Endodermal cell (in vitro differentiated cells): ENCODE measurements at regions not wholly inside any gene's neighbourhood (a gene's known extent, or its start where the extent isn't known, plus 50 kb on each side); places are given as distances from the start of the nearest gene placed in this dataset.
"Not testable (repeated sequence)": the region's sequence is repeated elsewhere in the genome, so short reads cannot be mapped to it uniquely, and the experiment has no call there.

Experiments
- DNase-seq: peaks from one replicate; pipeline ENCODE4 v3.0.0-alpha.2; 2017
- H3K27ac ChIP-seq: 2 replicates; pipeline ENCODE4 v1.5.1; 2013; ENCODE audit warnings: mild to moderate bottlenecking, low read depth, low read length, moderate library complexity
- H3K27me3 ChIP-seq: 2 replicates; pipeline ENCODE4 v1.6.1; 2013; ENCODE audit warnings: mild to moderate bottlenecking, low read length, moderate library complexity; ENCODE audit not compliant: insufficient read depth, control insufficient read depth, poor library complexity, severe bottlenecking
- H3K36me3 ChIP-seq: 2 replicates; pipeline ENCODE4 v1.7.0; 2013; ENCODE audit warnings: mild to moderate bottlenecking, low read length, moderate library complexity; ENCODE audit not compliant: control insufficient read depth, insufficient read depth
- H3K4me1 ChIP-seq: one replicate; pipeline ENCODE4 v1.7.0; 2013; ENCODE audit warnings: low read length; ENCODE audit not compliant: control insufficient read depth, insufficient read depth
- H3K4me3 ChIP-seq: 2 replicates; pipeline ENCODE4 v1.5.1; 2013; ENCODE audit warnings: mild to moderate bottlenecking, low read length, moderate library complexity
- H3K9ac ChIP-seq: 2 replicates; pipeline ENCODE4 v1.6.1; 2013; ENCODE audit warnings: mild to moderate bottlenecking, low read length, moderate library complexity; ENCODE audit not compliant: poor library complexity, severe bottlenecking; ENCODE audit errors: extremely low read depth
- H3K9me3 ChIP-seq: 2 replicates; pipeline ENCODE4 v1.6.1; 2013; ENCODE audit warnings: mild to moderate bottlenecking, low read length, moderate library complexity; ENCODE audit not compliant: control insufficient read depth
- H3K27ac Mint-ChIP-seq: 2 replicates; pipeline ENCODE4 v1.8.0; 2020; ENCODE audit warnings: mixed read lengths
- H3K27me3 Mint-ChIP-seq: 2 replicates; pipeline ENCODE4 v1.8.0; 2021; ENCODE audit warnings: mild to moderate bottlenecking, mixed read lengths; ENCODE audit not compliant: insufficient read depth
- H3K36me3 Mint-ChIP-seq: 2 replicates; pipeline ENCODE4 v1.8.0; 2020; ENCODE audit warnings: low read depth, mixed read lengths
- H3K4me1 Mint-ChIP-seq: 2 replicates; pipeline ENCODE4 v1.8.0; 2020; ENCODE audit warnings: mixed read lengths
- H3K4me3 Mint-ChIP-seq: 2 replicates; pipeline ENCODE4 v1.8.0; 2020; ENCODE audit warnings: mild to moderate bottlenecking, moderate library complexity, mixed read lengths
- H3K9me3 Mint-ChIP-seq: 2 replicates; pipeline ENCODE4 v1.8.0; 2020; ENCODE audit warnings: mild to moderate bottlenecking, mixed read lengths
- WGBS, 2 experiments: methylation state at CpG; one replicate each; pipeline versions ENCODE4 v1.1.5 to v1.1.7; 2013; ENCODE audit warnings: missing lambda C conversion rate in 2 of 2, mixed read lengths in 1 of 2; ENCODE audit not compliant: insufficient coverage in 1 of 2, insufficient read length in 1 of 2; 5-methylcytosine and 5-hydroxymethylcytosine counted together
- TF ChIP-seq, protein P1 (sequence below): fragments of 200-600 bp; sonication (generic); conservative IDR thresholded peaks from 2 replicates; pipeline ENCODE4 v1.5.0; 2021; ENCODE audit warnings: antibody characterized with exemption, mild to moderate bottlenecking

DNA sequence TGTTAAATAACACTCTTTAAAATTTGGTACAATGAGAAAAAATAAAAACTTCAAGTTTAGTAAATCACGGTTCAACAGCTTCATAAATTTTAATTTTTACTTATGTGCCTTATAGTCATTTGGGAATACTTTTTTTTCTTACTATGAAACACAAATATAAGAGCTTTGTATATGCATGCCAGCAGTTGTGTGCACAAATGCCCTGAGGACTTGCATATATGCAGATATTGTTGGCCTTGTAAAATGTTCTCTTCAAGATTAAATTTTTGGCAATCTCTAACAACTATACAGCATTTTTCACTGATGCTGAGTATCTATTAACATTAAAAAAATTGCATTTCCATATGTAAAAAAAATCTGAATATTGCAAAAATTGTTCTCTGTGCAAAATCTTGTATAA lies 458.7 kb upstream of the BRINP3 start:
- H3K27ac Mint-ChIP-seq: no peak overlapping the region
- Histone ChIP-seq H3K4me3 (no peak overlapping the region), H3K27me3 (no peaks in the 10 kb centered on the region), H3K4me1 (no peaks in the 10 kb centered on the region), H3K9me3 (no peaks in the 10 kb centered on the region), H3K27ac (no peak overlapping the region), H3K36me3 (no peaks in the 10 kb centered on the region), H3K9ac (no peak overlapping the region)
- WGBS, 2 experiments: 80% methylated on average over 1 of the region's 1 CpG; no CpG with 5 or more reads in 1 of the 2 experiments
- H3K4me3 Mint-ChIP-seq: no peak overlapping the region
- no peaks in the 10 kb centered on the region for H3K36me3 Mint-ChIP-seq
- no peaks in the 10 kb centered on the region for H3K27me3 Mint-ChIP-seq
- no peaks in the 10 kb centered on the region for H3K4me1 Mint-ChIP-seq
- TF ChIP-seq, protein P1, sequence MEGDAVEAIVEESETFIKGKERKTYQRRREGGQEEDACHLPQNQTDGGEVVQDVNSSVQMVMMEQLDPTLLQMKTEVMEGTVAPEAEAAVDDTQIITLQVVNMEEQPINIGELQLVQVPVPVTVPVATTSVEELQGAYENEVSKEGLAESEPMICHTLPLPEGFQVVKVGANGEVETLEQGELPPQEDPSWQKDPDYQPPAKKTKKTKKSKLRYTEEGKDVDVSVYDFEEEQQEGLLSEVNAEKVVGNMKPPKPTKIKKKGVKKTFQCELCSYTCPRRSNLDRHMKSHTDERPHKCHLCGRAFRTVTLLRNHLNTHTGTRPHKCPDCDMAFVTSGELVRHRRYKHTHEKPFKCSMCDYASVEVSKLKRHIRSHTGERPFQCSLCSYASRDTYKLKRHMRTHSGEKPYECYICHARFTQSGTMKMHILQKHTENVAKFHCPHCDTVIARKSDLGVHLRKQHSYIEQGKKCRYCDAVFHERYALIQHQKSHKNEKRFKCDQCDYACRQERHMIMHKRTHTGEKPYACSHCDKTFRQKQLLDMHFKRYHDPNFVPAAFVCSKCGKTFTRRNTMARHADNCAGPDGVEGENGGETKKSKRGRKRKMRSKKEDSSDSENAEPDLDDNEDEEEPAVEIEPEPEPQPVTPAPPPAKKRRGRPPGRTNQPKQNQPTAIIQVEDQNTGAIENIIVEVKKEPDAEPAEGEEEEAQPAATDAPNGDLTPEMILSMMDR: no peak
- DNase-seq: no peak
- H3K9me3 Mint-ChIP-seq: no peaks in the 10 kb centered on the region

DNA sequence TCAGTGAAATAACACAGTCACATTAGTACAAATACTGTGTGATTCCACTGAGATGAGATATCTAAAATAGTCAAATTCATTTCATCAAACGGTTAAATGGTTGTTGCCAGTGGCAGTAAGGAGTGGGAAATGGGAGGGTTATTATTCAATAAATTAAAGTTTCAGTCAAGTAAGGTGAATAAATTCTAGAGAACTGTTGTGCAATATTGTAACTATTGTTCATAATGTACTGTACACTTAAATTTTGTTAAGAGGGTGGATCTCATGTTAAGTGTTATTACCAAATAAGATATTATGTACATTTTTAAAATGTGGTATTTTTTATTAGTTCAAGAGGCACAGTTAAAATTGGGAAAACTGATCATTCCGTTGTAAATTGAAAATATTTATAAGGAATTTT lies 463.3 kb upstream of the BRINP3 start:
- Mint-ChIP-seq H3K4me3 (no peak overlapping the region), H3K4me1 (no peaks in the 10 kb centered on the region), H3K36me3 (no peaks in the 10 kb centered on the region), H3K27me3 (no peaks in the 10 kb centered on the region), H3K9me3 (no peaks in the 10 kb centered on the region), H3K27ac (no peak overlapping the region)
- Histone ChIP-seq H3K4me3 (no peak overlapping the region), H3K27ac (no peak overlapping the region), H3K27me3 (no peaks in the 10 kb centered on the region), H3K9me3 (no peaks in the 10 kb centered on the region), H3K36me3 (no peaks in the 10 kb centered on the region), H3K9ac (no peak overlapping the region), H3K4me1 (no peaks in the 10 kb centered on the region)
- TF ChIP-seq, protein P1: no peak
- DNase-seq: no peak
- 94 to 100% methylated on average over 1 to 2 of the region's 2 CpGs for WGBS, 2 experiments

DNA sequence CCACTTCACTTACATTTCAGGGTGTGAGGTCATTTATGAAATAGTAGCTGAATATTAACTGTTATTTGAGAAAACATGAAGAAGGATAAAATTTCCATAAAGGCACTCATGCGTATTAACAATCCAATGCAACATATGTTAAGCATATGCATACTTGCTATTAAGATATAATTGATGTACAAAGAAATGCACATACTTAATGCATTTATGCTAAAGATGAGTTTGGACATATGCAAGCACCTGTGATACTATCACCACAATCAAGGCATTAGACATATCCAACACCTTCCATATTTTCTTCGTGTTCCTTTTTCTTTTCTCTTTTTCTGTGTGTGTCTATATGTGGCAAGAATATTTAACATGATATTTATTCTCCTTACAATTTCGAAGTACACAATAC lies 464.8 kb upstream of the BRINP3 start:
- no peak overlapping the region for H3K27ac Mint-ChIP-seq
- no peaks in the 10 kb centered on the region for H3K9me3 Mint-ChIP-seq
- no peaks in the 10 kb centered on the region for H3K4me1 ChIP-seq
- no peaks in the 10 kb centered on the region for H3K27me3 Mint-ChIP-seq
- TF ChIP-seq, protein P1: no peak
- WGBS, 2 experiments: no CpG with 5 or more reads among the region's 3 CpGs
- no peaks in the 10 kb centered on the region for H3K36me3 Mint-ChIP-seq
- no peak overlapping the region for H3K4me3 ChIP-seq
- no peaks in the 10 kb centered on the region for H3K36me3 ChIP-seq
- no peaks in the 10 kb centered on the region for H3K4me1 Mint-ChIP-seq
- H3K4me3 Mint-ChIP-seq: no peak overlapping the region
- H3K9me3 ChIP-seq: no peaks in the 10 kb centered on the region
- no peak overlapping the region for H3K27ac ChIP-seq
- no peak overlapping the region for H3K9ac ChIP-seq
- no peaks in the 10 kb centered on the region for H3K27me3 ChIP-seq
- DNase-seq: no peak

DNA sequence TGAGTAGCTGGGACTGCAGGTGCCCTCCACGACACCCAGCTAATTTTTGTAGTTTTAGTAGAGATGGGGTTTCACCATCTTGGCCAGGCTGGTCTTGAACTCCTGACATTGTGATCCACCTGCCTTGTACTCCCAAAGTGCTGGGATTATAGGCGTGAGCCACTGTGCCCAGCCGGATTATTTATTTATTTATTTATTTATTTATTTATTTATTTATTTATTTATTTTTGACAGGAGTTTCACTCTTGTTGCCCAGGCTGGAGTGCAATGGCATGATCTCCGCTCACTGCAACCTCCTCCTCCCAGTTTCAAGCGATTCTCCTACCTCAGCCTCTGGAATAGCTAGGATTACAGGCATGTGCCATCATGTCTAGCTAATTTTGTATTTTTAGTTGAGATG lies 466.1 kb upstream of the BRINP3 start:
- H3K4me1 Mint-ChIP-seq, H3K9me3 Mint-ChIP-seq: not testable (repeated sequence)
- 87 to 92% methylated on average over 3 of the region's 5 CpGs for WGBS, 2 experiments

More for the DNA sequence above, 466.1 kb upstream of the BRINP3 start:
- H3K4me3 ChIP-seq, H3K4me3 Mint-ChIP-seq, DNase-seq, H3K36me3 Mint-ChIP-seq, H3K27ac ChIP-seq, H3K9ac ChIP-seq, H3K27me3 Mint-ChIP-seq, H3K36me3 ChIP-seq, H3K9me3 ChIP-seq, H3K27ac Mint-ChIP-seq, H3K4me1 ChIP-seq, H3K27me3 ChIP-seq: not testable (repeated sequence)
